ENCODE measurements at regions not wholly inside any gene's neighbourhood (a gene's known extent, or its start where the extent isn't known, plus 50 kb on each side); places are given as distances from the start of the nearest gene placed in this dataset.

- Histone ChIP-seq H2BK20ac (ENCODE audit: low read length) (no peak overlapping the region), H3K79me1 (ENCODE audit: low read depth, low read length) (no peaks in the 10 kb centered on the region), H3K14ac (ENCODE audit: insufficient read length) (no peak overlapping the region), H3K23me2 (ENCODE audit: low read depth, low read length) (no peaks in the 10 kb centered on the region; the same call in 1 of the 2 replicates), H3K4me3 (ENCODE audit: extremely low read depth in 1 of 4, insufficient read depth in 2 of 4, low read depth in 3 of 4, low read length in 4 of 4) (no peak overlapping the region), H4K5ac (ENCODE audit: insufficient read length, low read depth, low read length) (no peak overlapping the region), H4K91ac (replicated peaks; ENCODE audit: insufficient read length, low read length) (no peak overlapping the region), H3K23ac (ENCODE audit: insufficient read length) (no peak overlapping the region), H3K56ac (replicated peaks; ENCODE audit: insufficient read length, low read depth, low read length) (no peak overlapping the region), H3K36me3 (ENCODE audit: control insufficient read depth in 2 of 4, insufficient read depth in 4 of 4, low read length in 3 of 4) (no peaks in the 10 kb centered on the region), H3K79me2 (ENCODE audit: control insufficient read depth in 1 of 2, insufficient read depth in 2 of 2, low read length in 2 of 2) (no peaks in the 10 kb centered on the region), H2AK5ac (ENCODE audit: low read depth, low read length) (no peak overlapping the region), H3K18ac (ENCODE audit: extremely low read depth, low read length) (no peak overlapping the region), H4K20me1 (replicated peaks in 1 of 2; ENCODE audit: control insufficient read depth in 1 of 2, insufficient read depth in 2 of 2, low read length in 2 of 2) (no peaks in the 10 kb centered on the region), H2BK15ac (ENCODE audit: low read length) (no peak overlapping the region), H3K9me3 (ENCODE audit: insufficient read depth in 2 of 2, low read depth in 1 of 2, low read length in 1 of 2) (no peaks in the 10 kb centered on the region), H3K4me1 (replicated peaks in 1 of 4; ENCODE audit: control insufficient read depth in 3 of 4, insufficient read depth in 4 of 4, low read length in 3 of 4) (peaks cover 0 to 8% (median 0%) of the 10 kb centered on the region in 4 experiments; a peak in 2 of 7 replicates), H2BK120ac (replicated peaks; ENCODE audit: low read depth, low read length) (no peak overlapping the region), H3K27me3 (replicated peaks in 1 of 4; ENCODE audit: control insufficient read depth in 3 of 4, extremely low read depth in 1 of 4, insufficient read depth in 3 of 4, low read length in 3 of 4) (no peaks in the 10 kb centered on the region), H2BK12ac (ENCODE audit: low read depth, low read length) (no peak overlapping the region), H4K8ac (ENCODE audit: extremely low read depth, insufficient read depth, low read length) (no peak overlapping the region), H3K4me2 (ENCODE audit: insufficient read depth in 1 of 2, low read depth in 2 of 2, low read length in 2 of 2) (no peak overlapping the region), H3K9ac (replicated peaks in 1 of 4; ENCODE audit: extremely low read depth in 1 of 4, low read depth in 3 of 4, low read length in 3 of 4) (no peak overlapping the region), H3K27ac (ENCODE audit: low read depth, low read length) (no peak overlapping the region), H3K4ac (replicated peaks; ENCODE audit: insufficient read length, low read depth, low read length) (no peak overlapping the region), H2BK5ac (ENCODE audit: low read depth, low read length) (no peak overlapping the region), H2AFZ (ENCODE audit: low read length) (no peak overlapping the region)
- WGBS, 2 experiments (ENCODE audit: extremely low coverage in 1 of 2, insufficient coverage in 1 of 2, insufficient read length in 1 of 2, insufficient replicate concordance in 2 of 2, low coverage in 1 of 2, low lambda C conversion rate in 2 of 2, missing lambda C conversion rate in 1 of 2) = 77% methylated on average over 4 of the region's 4 CpGs; no CpG with 5 or more reads in 1 of the 2 experiments
- TF ChIP-seq BCL11A (IDR thresholded peaks at IDR 0.05; ENCODE audit: low read depth in 2 of 2, low read length in 2 of 2) = no peak
- TF ChIP-seq RFX5 (IDR thresholded peaks at IDR 0.05; ENCODE audit: borderline replicate concordance, low read depth, low read length) = no peak
- DNase-seq (ENCODE audit: low read depth in 1 of 2, low spot score in 2 of 2) (no peak), FAIRE-seq (no peak)
- POLR2A ChIA-PET (ENCODE audit: partially characterized antibody) = interaction anchor here (1.3 to 1.6 kb wide), 2 partner anchors 10 to 11 kb away, joined by 3 to 4 read pairs; no protein-coding TSS in a partner anchor
- CTCF ChIA-PET (ENCODE audit: partially characterized antibody) = interaction anchor here (1.1 to 1.4 kb wide), 2 partner anchors 69 to 303 kb away, joined by 3 to 4 read pairs; no protein-coding TSS in a partner anchor
These were observed 122.0 kb upstream of the HES1 start for GRCh38 chr3:194013928-194014327.

Data from H1 (cell line).